ENCODE measurements at regions not wholly inside any gene's neighbourhood (a gene's known extent, or its start where the extent isn't known, plus 50 kb on each side); places are given as distances from the start of the nearest gene placed in this dataset.

DNA sequence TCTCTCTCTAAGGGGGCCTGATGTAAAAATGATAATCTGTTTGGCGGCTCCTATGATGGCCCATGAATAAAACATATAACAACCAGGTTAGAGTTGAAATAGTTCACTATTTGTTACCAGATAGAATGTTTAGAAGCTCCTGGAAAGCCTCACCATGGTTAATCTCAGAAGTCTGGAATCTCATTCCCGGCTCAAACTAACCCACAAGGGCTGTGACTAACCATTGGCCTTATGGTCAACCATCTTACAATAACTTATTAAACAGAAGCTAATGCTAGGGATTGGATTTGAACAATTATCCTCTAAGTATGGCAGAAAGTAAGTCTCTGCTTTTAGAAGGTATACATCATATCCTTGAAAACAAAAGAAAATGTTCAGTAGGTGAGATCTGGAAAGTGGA, 134.1 kb upstream of the ADGRL2 start:
- TF ChIP-seq POLR2A (IDR thresholded peaks at IDR 0.05), result no peak
- TF ChIP-seq, protein P1, sequence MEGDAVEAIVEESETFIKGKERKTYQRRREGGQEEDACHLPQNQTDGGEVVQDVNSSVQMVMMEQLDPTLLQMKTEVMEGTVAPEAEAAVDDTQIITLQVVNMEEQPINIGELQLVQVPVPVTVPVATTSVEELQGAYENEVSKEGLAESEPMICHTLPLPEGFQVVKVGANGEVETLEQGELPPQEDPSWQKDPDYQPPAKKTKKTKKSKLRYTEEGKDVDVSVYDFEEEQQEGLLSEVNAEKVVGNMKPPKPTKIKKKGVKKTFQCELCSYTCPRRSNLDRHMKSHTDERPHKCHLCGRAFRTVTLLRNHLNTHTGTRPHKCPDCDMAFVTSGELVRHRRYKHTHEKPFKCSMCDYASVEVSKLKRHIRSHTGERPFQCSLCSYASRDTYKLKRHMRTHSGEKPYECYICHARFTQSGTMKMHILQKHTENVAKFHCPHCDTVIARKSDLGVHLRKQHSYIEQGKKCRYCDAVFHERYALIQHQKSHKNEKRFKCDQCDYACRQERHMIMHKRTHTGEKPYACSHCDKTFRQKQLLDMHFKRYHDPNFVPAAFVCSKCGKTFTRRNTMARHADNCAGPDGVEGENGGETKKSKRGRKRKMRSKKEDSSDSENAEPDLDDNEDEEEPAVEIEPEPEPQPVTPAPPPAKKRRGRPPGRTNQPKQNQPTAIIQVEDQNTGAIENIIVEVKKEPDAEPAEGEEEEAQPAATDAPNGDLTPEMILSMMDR (IDR thresholded peaks at IDR 0.05), result no peak
- no peak for TF ChIP-seq EP300 (IDR thresholded peaks at IDR 0.05)
- TF ChIP-seq POLR2AphosphoS5 (IDR thresholded peaks at IDR 0.05), result no peak

Measured in sigmoid colon (tissue), 4 donors.